ENCODE measurements at regions not wholly inside any gene's neighbourhood (a gene's known extent, or its start where the extent isn't known, plus 50 kb on each side); places are given as distances from the start of the nearest gene placed in this dataset.

GRCh38 chr3:194279101-194279500 is 72.0 kb downstream of the CPN2 start:
- TF ChIP-seq CTCF (IDR thresholded peaks at IDR 0.05; ENCODE audit: low read depth, low read length): no peak
- no peak for DNase-seq (ENCODE audit: extremely low read depth, low read depth)

GRCh38 chr3:194279701-194280360 is 71.3 kb downstream of the CPN2 start:
- TF ChIP-seq CTCF (IDR thresholded peaks at IDR 0.05; ENCODE audit: low read depth, low read length): no peak
- DNase-seq (ENCODE audit: extremely low read depth, low read depth): no peak

- DNase-seq (ENCODE audit: extremely low read depth, low read depth): no peak
- TF ChIP-seq CTCF (IDR thresholded peaks at IDR 0.05; ENCODE audit: low read depth, low read length): no peak
Measured at GRCh38 chr3:194280777-194281176, 70.4 kb downstream of the CPN2 start.

- TF ChIP-seq CTCF (IDR thresholded peaks at IDR 0.05; ENCODE audit: low read depth, low read length): no peak
- DNase-seq (ENCODE audit: extremely low read depth, low read depth): no peak
Measured at GRCh38 chr3:194281306-194281705, 69.8 kb downstream of the CPN2 start.

GRCh38 chr3:194281766-194282165 is 69.4 kb downstream of the CPN2 start:
- no peak for TF ChIP-seq CTCF (IDR thresholded peaks at IDR 0.05; ENCODE audit: low read depth, low read length)
- DNase-seq (ENCODE audit: extremely low read depth, low read depth): no peak

- no peak for DNase-seq (ENCODE audit: extremely low read depth, low read depth)
- no peak for TF ChIP-seq CTCF (IDR thresholded peaks at IDR 0.05; ENCODE audit: low read depth, low read length)
Measured at GRCh38 chr3:194282436-194283122, 68.5 kb downstream of the CPN2 start.

- no peak for DNase-seq (ENCODE audit: extremely low read depth, low read depth)
- no peak for TF ChIP-seq CTCF (IDR thresholded peaks at IDR 0.05; ENCODE audit: low read depth, low read length)
Measured at GRCh38 chr3:194283221-194284006, 67.7 kb downstream of the CPN2 start.

All from AG09319 (cell line).